ENCODE measurements at regions not wholly inside any gene's neighbourhood (a gene's known extent, or its start where the extent isn't known, plus 50 kb on each side); places are given as distances from the start of the nearest gene placed in this dataset.

GRCh38 chr10:7030134-7030855, 380.5 kb downstream of the SFMBT2 start:
- TF ChIP-seq CTCF (conservative IDR thresholded peaks at IDR 0.05; ENCODE audit: low read length) (no peak), EZH2phosphoT487 (IDR thresholded peaks at IDR 0.05; ENCODE audit: borderline replicate concordance) (no peak)
- no peaks in the 10 kb centered on the region for H3K27me3 ChIP-seq (ENCODE audit: insufficient read depth, low read length, poor library complexity, severe bottlenecking)
- peaks cover 33% of the 10 kb centered on the region for H3K4me1 ChIP-seq (ENCODE audit: insufficient read depth, low read length, poor library complexity, severe bottlenecking)
- H3K36me3 ChIP-seq (ENCODE audit: insufficient read depth, low read length), result no peaks in the 10 kb centered on the region
- H3K79me2 ChIP-seq (ENCODE audit: insufficient read depth, low read length), result no peaks in the 10 kb centered on the region
- H3K4me2 ChIP-seq (ENCODE audit: low read depth, low read length, poor library complexity, severe bottlenecking), result no peak overlapping the region
- no peak overlapping the region for H3K9ac ChIP-seq (ENCODE audit: low read depth, low read length, poor library complexity, severe bottlenecking)
- peaks cover 10% of the 10 kb centered on the region; the same call in 1 of the 2 replicates for H3K9me3 ChIP-seq (ENCODE audit: insufficient read depth, low read depth, low read length)
- H3F3A ChIP-seq (ENCODE audit: low read depth), result no peaks in the 10 kb centered on the region
- no peaks in the 10 kb centered on the region for H3K9me2 ChIP-seq (replicated peaks; ENCODE audit: low read depth, low read length)
- no peaks in the 10 kb centered on the region for H4K20me1 ChIP-seq (ENCODE audit: insufficient read depth, low read length, poor library complexity, severe bottlenecking)
- no peak overlapping the region for H3K4me3 ChIP-seq (ENCODE audit: low read length, poor library complexity, severe bottlenecking)
- H2AFZ ChIP-seq (ENCODE audit: low read length), result no peak overlapping the region

- Histone ChIP-seq H4K20me1 (ENCODE audit: insufficient read depth, low read length, poor library complexity, severe bottlenecking) (no peaks in the 10 kb centered on the region), H3K4me1 (ENCODE audit: insufficient read depth, low read length, poor library complexity, severe bottlenecking) (peaks cover 30% of the 10 kb centered on the region), H3K36me3 (ENCODE audit: insufficient read depth, low read length) (no peaks in the 10 kb centered on the region), H3K27me3 (ENCODE audit: insufficient read depth, low read length, poor library complexity, severe bottlenecking) (no peaks in the 10 kb centered on the region), H2AFZ (ENCODE audit: low read length) (no peak overlapping the region), H3K4me2 (ENCODE audit: low read depth, low read length, poor library complexity, severe bottlenecking) (no peak overlapping the region), H3K9me3 (ENCODE audit: insufficient read depth, low read depth, low read length) (peaks cover 10% of the 10 kb centered on the region; the same call in 1 of the 2 replicates), H3K9me2 (replicated peaks; ENCODE audit: low read depth, low read length) (no peaks in the 10 kb centered on the region), H3K4me3 (ENCODE audit: low read length, poor library complexity, severe bottlenecking) (no peak overlapping the region), H3F3A (ENCODE audit: low read depth) (no peaks in the 10 kb centered on the region), H3K79me2 (ENCODE audit: insufficient read depth, low read length) (no peaks in the 10 kb centered on the region), H3K9ac (ENCODE audit: low read depth, low read length, poor library complexity, severe bottlenecking) (no peak overlapping the region)
- TF ChIP-seq EZH2phosphoT487 (IDR thresholded peaks at IDR 0.05; ENCODE audit: borderline replicate concordance), result no peak
- TF ChIP-seq CTCF (conservative IDR thresholded peaks at IDR 0.05; ENCODE audit: low read length), result no peak
These were observed 381.2 kb downstream of the SFMBT2 start for GRCh38 chr10:7029672-7030071.

GRCh38 chr10:7028809-7029166, 382.0 kb downstream of the SFMBT2 start:
- H3K79me2 ChIP-seq (ENCODE audit: insufficient read depth, low read length), result no peaks in the 10 kb centered on the region
- peaks cover 25% of the 10 kb centered on the region for H3K4me1 ChIP-seq (ENCODE audit: insufficient read depth, low read length, poor library complexity, severe bottlenecking)
- peaks cover 10% of the 10 kb centered on the region; the same call in 1 of the 2 replicates for H3K9me3 ChIP-seq (ENCODE audit: insufficient read depth, low read depth, low read length)
- no peak overlapping the region for H2AFZ ChIP-seq (ENCODE audit: low read length)
- H3K4me2 ChIP-seq (ENCODE audit: low read depth, low read length, poor library complexity, severe bottlenecking), result peak overlapping the region; percentile 16
- no peak for TF ChIP-seq CTCF (conservative IDR thresholded peaks at IDR 0.05; ENCODE audit: low read length)
- TF ChIP-seq EZH2phosphoT487 (IDR thresholded peaks at IDR 0.05; ENCODE audit: borderline replicate concordance), result no peak
- H3F3A ChIP-seq (ENCODE audit: low read depth), result no peaks in the 10 kb centered on the region
- H3K27me3 ChIP-seq (ENCODE audit: insufficient read depth, low read length, poor library complexity, severe bottlenecking), result no peaks in the 10 kb centered on the region
- no peak overlapping the region for H3K4me3 ChIP-seq (ENCODE audit: low read length, poor library complexity, severe bottlenecking)
- no peaks in the 10 kb centered on the region for H3K9me2 ChIP-seq (replicated peaks; ENCODE audit: low read depth, low read length)
- H3K9ac ChIP-seq (ENCODE audit: low read depth, low read length, poor library complexity, severe bottlenecking), result no peak overlapping the region
- no peaks in the 10 kb centered on the region for H4K20me1 ChIP-seq (ENCODE audit: insufficient read depth, low read length, poor library complexity, severe bottlenecking)
- H3K36me3 ChIP-seq (ENCODE audit: insufficient read depth, low read length), result no peaks in the 10 kb centered on the region

All from Loucy (cell line).